DND-41 (cell line): ENCODE measurements at regions not wholly inside any gene's neighbourhood (a gene's known extent, or its start where the extent isn't known, plus 50 kb on each side); places are given as distances from the start of the nearest gene placed in this dataset.

Experiments
- ATAC-seq: fragments of 200-7000 bp; cut with Tn5 transposase; 3 replicates; pipeline ENCODE4 v1.9.1; 2021; ENCODE audit warnings: low read depth; ENCODE audit not compliant: insufficient read depth
- DNase-seq: peaks from one replicate; pipeline ENCODE4 v3.0.0-alpha.2; 2020
- H2AFZ ChIP-seq: 2 replicates; pipeline ENCODE4 v1.6.0; 2012; ENCODE audit warnings: low read depth, low read length
- H3K27ac ChIP-seq: 2 replicates; pipeline ENCODE4 v1.5.1; 2012; ENCODE audit warnings: low read length, inconsistent platforms
- H3K27me3 ChIP-seq: fragments of 200-600 bp; sonication (generic); 2 replicates; pipeline ENCODE4 v1.6.0; 2012; ENCODE audit warnings: low read length, mild to moderate bottlenecking, inconsistent platforms; ENCODE audit not compliant: insufficient read depth, poor library complexity
- H3K36me3 ChIP-seq: 2 replicates; pipeline ENCODE4 v1.5.1; 2012; ENCODE audit warnings: low read length, inconsistent platforms; ENCODE audit not compliant: insufficient read depth
- H3K4me1 ChIP-seq: 2 replicates; pipeline ENCODE4 v1.5.1; 2012; ENCODE audit warnings: mild to moderate bottlenecking, low read length; ENCODE audit not compliant: insufficient read depth
- H3K4me2 ChIP-seq: 2 replicates; pipeline ENCODE4 v1.6.0; 2012; ENCODE audit warnings: mild to moderate bottlenecking, moderate library complexity, low read length, inconsistent platforms; ENCODE audit not compliant: insufficient read depth
- H3K4me3 ChIP-seq, 2 experiments: fragments of 200-600 bp in 1 of 2; shearing (Covaris generic) in 1 of 2; 2 replicates each; pipeline ENCODE4 v1.5.1; 2012 to 2016; ENCODE audit warnings: inconsistent platforms in 2 of 2, low read length in 2 of 2, mild to moderate bottlenecking in 2 of 2, low read depth in 1 of 2, moderate library complexity in 1 of 2
- H3K79me2 ChIP-seq: 2 replicates; pipeline ENCODE4 v1.6.0; 2012; ENCODE audit warnings: low read length, inconsistent platforms; ENCODE audit not compliant: insufficient read depth
- H3K9ac ChIP-seq: 2 replicates; pipeline ENCODE4 v1.6.0; 2012; ENCODE audit warnings: low read depth, mild to moderate bottlenecking, inconsistent platforms, low read length, moderate library complexity
- H3K9me3 ChIP-seq: 2 replicates; pipeline ENCODE4 v1.5.1; 2012; ENCODE audit warnings: low read length, moderate library complexity, mild to moderate bottlenecking, inconsistent platforms; ENCODE audit not compliant: insufficient read depth, severe bottlenecking
- H4K20me1 ChIP-seq: 2 replicates; pipeline ENCODE4 v1.6.0; 2012; ENCODE audit warnings: low read length; ENCODE audit not compliant: insufficient read depth
- EZH2 ChIP-seq: IDR thresholded peaks from 3 replicates; pipeline ENCODE4 v1.6.1; 2012; ENCODE audit warnings: borderline replicate concordance, low read depth, mild to moderate bottlenecking, moderate library complexity, low read length, inconsistent platforms; ENCODE audit not compliant: severe bottlenecking
- TF ChIP-seq, protein P1 (sequence below): IDR thresholded peaks from 2 replicates; pipeline ENCODE4 v1.5.1; 2012; ENCODE audit warnings: borderline replicate concordance, low read length, moderate library complexity, mild to moderate bottlenecking; ENCODE audit not compliant: poor library complexity, severe bottlenecking; ENCODE audit errors: extremely low read depth

DNA sequence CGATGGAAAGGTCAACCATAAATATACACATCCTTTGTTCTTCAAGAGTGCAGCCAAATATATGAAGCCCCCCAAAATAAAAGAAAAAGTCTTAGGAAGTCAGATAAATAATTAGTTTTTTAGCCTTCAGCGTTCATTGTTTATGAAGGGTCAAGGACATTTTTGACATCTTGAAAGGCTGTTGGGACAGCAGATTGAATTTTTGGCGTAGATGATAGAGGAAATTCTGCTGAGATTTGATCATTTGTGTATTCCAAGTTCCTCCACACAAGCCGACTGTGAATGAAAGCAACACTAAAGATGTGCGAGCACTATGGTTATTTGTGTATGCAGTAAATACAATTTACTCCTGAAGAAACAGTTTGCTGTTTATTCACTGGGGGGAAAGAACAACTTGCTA is 177.8 kb upstream of the PARD3B start:
- TF ChIP-seq, protein P1, sequence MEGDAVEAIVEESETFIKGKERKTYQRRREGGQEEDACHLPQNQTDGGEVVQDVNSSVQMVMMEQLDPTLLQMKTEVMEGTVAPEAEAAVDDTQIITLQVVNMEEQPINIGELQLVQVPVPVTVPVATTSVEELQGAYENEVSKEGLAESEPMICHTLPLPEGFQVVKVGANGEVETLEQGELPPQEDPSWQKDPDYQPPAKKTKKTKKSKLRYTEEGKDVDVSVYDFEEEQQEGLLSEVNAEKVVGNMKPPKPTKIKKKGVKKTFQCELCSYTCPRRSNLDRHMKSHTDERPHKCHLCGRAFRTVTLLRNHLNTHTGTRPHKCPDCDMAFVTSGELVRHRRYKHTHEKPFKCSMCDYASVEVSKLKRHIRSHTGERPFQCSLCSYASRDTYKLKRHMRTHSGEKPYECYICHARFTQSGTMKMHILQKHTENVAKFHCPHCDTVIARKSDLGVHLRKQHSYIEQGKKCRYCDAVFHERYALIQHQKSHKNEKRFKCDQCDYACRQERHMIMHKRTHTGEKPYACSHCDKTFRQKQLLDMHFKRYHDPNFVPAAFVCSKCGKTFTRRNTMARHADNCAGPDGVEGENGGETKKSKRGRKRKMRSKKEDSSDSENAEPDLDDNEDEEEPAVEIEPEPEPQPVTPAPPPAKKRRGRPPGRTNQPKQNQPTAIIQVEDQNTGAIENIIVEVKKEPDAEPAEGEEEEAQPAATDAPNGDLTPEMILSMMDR = no peak
- Histone ChIP-seq H3K4me2 (no peak overlapping the region), H3K9me3 (no peaks in the 10 kb centered on the region), H3K36me3 (no peaks in the 10 kb centered on the region), H3K27me3 (peaks cover 10% of the 10 kb centered on the region), H3K27ac (no peak overlapping the region), H3K9ac (no peak overlapping the region), H2AFZ (no peak overlapping the region), H3K4me3 (no peak overlapping the region), H3K4me1 (no peaks in the 10 kb centered on the region), H3K79me2 (no peaks in the 10 kb centered on the region), H4K20me1 (no peaks in the 10 kb centered on the region)
- ATAC-seq = no peak
- no peak for DNase-seq

DNA sequence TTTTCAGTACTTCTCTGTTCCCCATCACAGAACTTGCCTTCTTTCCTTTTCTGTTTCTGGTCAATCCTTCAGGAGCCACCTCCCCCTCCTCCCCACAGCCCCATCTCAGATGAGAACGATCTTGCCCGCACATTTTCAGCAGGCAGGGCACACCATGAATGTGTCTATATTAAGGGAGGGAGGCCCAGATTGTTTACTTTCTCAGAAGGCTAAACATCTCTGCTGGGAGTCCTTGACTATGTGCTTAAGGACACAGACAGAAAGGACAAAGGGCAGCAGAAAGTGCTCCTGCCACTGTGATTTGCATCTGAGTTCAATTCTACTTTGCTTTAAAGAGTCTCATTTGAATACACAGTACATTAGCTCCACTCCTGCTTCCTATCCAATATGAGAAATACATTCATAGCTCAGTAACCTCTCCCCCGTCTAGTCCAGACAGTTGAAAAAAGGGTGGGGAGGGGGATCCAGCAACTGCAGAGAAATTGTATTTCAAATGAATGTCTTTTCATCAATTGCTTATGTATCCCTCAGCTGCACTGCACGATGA is 175.0 kb upstream of the PARD3B start:
- DNase-seq (no peak), ATAC-seq (no peak)
- Histone ChIP-seq H3K4me1 (no peaks in the 10 kb centered on the region), H3K27me3 (peaks cover 8% of the 10 kb centered on the region), H3K36me3 (no peaks in the 10 kb centered on the region), H3K79me2 (no peaks in the 10 kb centered on the region), H3K9ac (no peak overlapping the region), H3K4me2 (no peak overlapping the region), H3K4me3 (no peak overlapping the region), H4K20me1 (no peaks in the 10 kb centered on the region), H2AFZ (no peak overlapping the region), H3K9me3 (no peaks in the 10 kb centered on the region), H3K27ac (no peak overlapping the region)
- TF ChIP-seq EZH2 = no peak
- TF ChIP-seq, protein P1 = no peak

DNA sequence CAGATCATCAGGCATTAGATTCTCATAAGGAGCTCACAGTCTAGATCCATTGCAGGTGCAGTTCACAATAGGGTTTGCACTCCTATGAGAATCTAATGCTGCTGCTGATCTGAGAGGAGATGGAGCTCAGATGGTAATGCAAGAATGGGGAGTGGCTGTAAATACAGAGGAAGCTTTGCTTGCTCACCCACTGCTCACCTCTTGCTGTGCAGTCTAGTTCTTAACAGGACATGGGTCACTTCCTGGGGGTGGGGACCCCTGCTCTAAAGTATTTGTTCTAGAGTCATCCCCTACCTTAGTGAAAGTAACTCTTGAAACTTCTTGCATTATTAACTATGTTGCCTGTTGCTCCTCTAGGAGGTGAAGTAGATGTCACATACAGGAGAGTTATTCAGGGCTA is 171.3 kb upstream of the PARD3B start:
- Histone ChIP-seq H3K4me1 (no peaks in the 10 kb centered on the region), H3K9me3 (no peaks in the 10 kb centered on the region), H3K4me2 (no peak overlapping the region), H3K36me3 (no peaks in the 10 kb centered on the region), H4K20me1 (no peaks in the 10 kb centered on the region), H2AFZ (no peak overlapping the region), H3K79me2 (no peaks in the 10 kb centered on the region), H3K27me3 (peaks cover 4% of the 10 kb centered on the region), H3K4me3 (no peak overlapping the region), H3K27ac (no peak overlapping the region), H3K9ac (no peak overlapping the region)
- no peak for DNase-seq
- ATAC-seq = no peak
- no peak for TF ChIP-seq EZH2
- TF ChIP-seq, protein P1 = no peak
